Stomach (tissue), 4 donors: ENCODE measurements at regions not wholly inside any gene's neighbourhood (a gene's known extent, or its start where the extent isn't known, plus 50 kb on each side); places are given as distances from the start of the nearest gene placed in this dataset.

ENCODE experiments used
- CTCF ChIP-seq, 7 experiments: fragments of 450-650 bp in 4 of 7; fragments of 200-600 bp in 3 of 7; sonication (generic) in 3 of 7; IDR thresholded peaks; one replicate each; pipeline ENCODE4 v1.5.1; 2016 to 2019; ENCODE audit warnings: antibody characterized with exemption in 7 of 7, control low read depth in 2 of 7, mild to moderate bottlenecking in 1 of 7
- POLR2A ChIP-seq, 4 donors: fragments of 450-650 bp; IDR thresholded peaks; one replicate each; pipeline ENCODE4 v1.6.1; 2016; ENCODE audit warnings: antibody characterized with exemption in 4 of 4, control low read depth in 2 of 4, mild to moderate bottlenecking in 1 of 4, moderate library complexity in 1 of 4

- TF ChIP-seq POLR2A (IDR thresholded peaks at IDR 0.05), result no peak
- TF ChIP-seq CTCF (IDR thresholded peaks at IDR 0.05), result no peak
Measured at GRCh38 chr14:34157651-34158050, 206.8 kb upstream of the EGLN3 start.
